T-helper 1 cell treated with Interleukin-12 subunit alpha and Interleukin-12 subunit beta and Interleukin-4 antibody, amounts not matched to agents 30 μg/mL and 1 μg/mL, for 36 hours (primary cell): ENCODE measurements at regions not wholly inside any gene's neighbourhood (a gene's known extent, or its start where the extent isn't known, plus 50 kb on each side); places are given as distances from the start of the nearest gene placed in this dataset.

ENCODE experiments used
- H3K27ac Mint-ChIP-seq: one replicate; pipeline ENCODE4 v1.8.0; 2021; ENCODE audit warnings: mild to moderate bottlenecking, mixed read lengths
- H3K27me3 Mint-ChIP-seq: one replicate; pipeline ENCODE4 v1.8.0; 2021; ENCODE audit warnings: low read depth, mixed read lengths
- H3K36me3 Mint-ChIP-seq: one replicate; pipeline ENCODE4 v1.8.0; 2021; ENCODE audit warnings: low read depth, mixed read lengths
- H3K4me1 Mint-ChIP-seq: one replicate; pipeline ENCODE4 v1.8.0; 2021; ENCODE audit warnings: low read depth, mixed read lengths
- H3K4me3 Mint-ChIP-seq: one replicate; pipeline ENCODE4 v1.8.0; 2021; ENCODE audit warnings: mild to moderate bottlenecking, moderate library complexity, mixed read lengths
- H3K9me3 Mint-ChIP-seq: one replicate; pipeline ENCODE4 v1.8.0; 2021; ENCODE audit warnings: mixed read lengths

- no peak overlapping the region for H3K27ac Mint-ChIP-seq
- H3K36me3 Mint-ChIP-seq: no peaks in the 10 kb centered on the region
- H3K4me3 Mint-ChIP-seq: no peak overlapping the region
- no peaks in the 10 kb centered on the region for H3K27me3 Mint-ChIP-seq
- no peaks in the 10 kb centered on the region for H3K9me3 Mint-ChIP-seq
- H3K4me1 Mint-ChIP-seq: no peaks in the 10 kb centered on the region
Measured at GRCh38 chr18:77910347-77910746, 660.7 kb downstream of the GALR1 start.

GRCh38 chr18:77911971-77912605 is 662.4 kb downstream of the GALR1 start:
- Mint-ChIP-seq H3K4me1 (no peaks in the 10 kb centered on the region), H3K27me3 (no peaks in the 10 kb centered on the region), H3K9me3 (no peaks in the 10 kb centered on the region), H3K4me3 (no peak overlapping the region), H3K27ac (no peak overlapping the region), H3K36me3 (no peaks in the 10 kb centered on the region)

GRCh38 chr18:77918730-77919129 is 669.1 kb downstream of the GALR1 start:
- Mint-ChIP-seq H3K4me1 (no peaks in the 10 kb centered on the region), H3K27ac (no peak overlapping the region), H3K27me3 (no peaks in the 10 kb centered on the region), H3K36me3 (no peaks in the 10 kb centered on the region), H3K9me3 (no peaks in the 10 kb centered on the region), H3K4me3 (no peak overlapping the region)

GRCh38 chr18:77919923-77920322 is 670.3 kb downstream of the GALR1 start:
- Mint-ChIP-seq H3K4me3 (no peak overlapping the region), H3K4me1 (no peaks in the 10 kb centered on the region), H3K27ac (no peak overlapping the region), H3K36me3 (no peaks in the 10 kb centered on the region), H3K27me3 (no peaks in the 10 kb centered on the region), H3K9me3 (no peaks in the 10 kb centered on the region)

GRCh38 chr18:77935342-77935741 is 685.7 kb downstream of the GALR1 start:
- H3K36me3 Mint-ChIP-seq: no peaks in the 10 kb centered on the region
- H3K4me1 Mint-ChIP-seq: no peaks in the 10 kb centered on the region
- H3K27ac Mint-ChIP-seq: no peak overlapping the region
- no peak overlapping the region for H3K4me3 Mint-ChIP-seq
- H3K9me3 Mint-ChIP-seq: peaks cover 4% of the 10 kb centered on the region
- H3K27me3 Mint-ChIP-seq: no peaks in the 10 kb centered on the region

GRCh38 chr18:77940566-77940965 is 690.9 kb downstream of the GALR1 start:
- peaks cover 2% of the 10 kb centered on the region for H3K9me3 Mint-ChIP-seq
- H3K27me3 Mint-ChIP-seq: no peaks in the 10 kb centered on the region
- no peak overlapping the region for H3K4me3 Mint-ChIP-seq
- H3K36me3 Mint-ChIP-seq: no peaks in the 10 kb centered on the region
- no peaks in the 10 kb centered on the region for H3K4me1 Mint-ChIP-seq
- no peak overlapping the region for H3K27ac Mint-ChIP-seq

GRCh38 chr18:77944533-77944932 is 694.9 kb downstream of the GALR1 start:
- Mint-ChIP-seq H3K27me3 (no peaks in the 10 kb centered on the region), H3K36me3 (no peaks in the 10 kb centered on the region), H3K4me3 (no peak overlapping the region), H3K9me3 (no peaks in the 10 kb centered on the region), H3K4me1 (no peaks in the 10 kb centered on the region), H3K27ac (no peak overlapping the region)

GRCh38 chr18:77948567-77948966 is 698.9 kb downstream of the GALR1 start:
- H3K9me3 Mint-ChIP-seq: peaks cover 6% of the 10 kb centered on the region
- H3K27ac Mint-ChIP-seq: no peak overlapping the region
- no peaks in the 10 kb centered on the region for H3K36me3 Mint-ChIP-seq
- no peaks in the 10 kb centered on the region for H3K4me1 Mint-ChIP-seq
- no peak overlapping the region for H3K4me3 Mint-ChIP-seq
- no peaks in the 10 kb centered on the region for H3K27me3 Mint-ChIP-seq

- Mint-ChIP-seq H3K27ac (no peak overlapping the region), H3K4me1 (no peaks in the 10 kb centered on the region), H3K27me3 (no peaks in the 10 kb centered on the region), H3K36me3 (no peaks in the 10 kb centered on the region), H3K9me3 (peaks cover 6% of the 10 kb centered on the region), H3K4me3 (no peak overlapping the region)
Measured at GRCh38 chr18:77949355-77949973, 699.8 kb downstream of the GALR1 start.

- Mint-ChIP-seq H3K9me3 (peaks cover 17% of the 10 kb centered on the region), H3K27me3 (no peaks in the 10 kb centered on the region), H3K4me1 (no peaks in the 10 kb centered on the region), H3K36me3 (no peaks in the 10 kb centered on the region), H3K27ac (no peak overlapping the region), H3K4me3 (no peak overlapping the region)
Measured at GRCh38 chr18:77959248-77959647, 709.6 kb downstream of the GALR1 start.

- H3K27ac Mint-ChIP-seq: no peak overlapping the region
Measured at GRCh38 chr18:77960791-77961410, 711.3 kb downstream of the GALR1 start.

GRCh38 chr18:77967071-77967470 is 717.4 kb downstream of the GALR1 start:
- Mint-ChIP-seq H3K27ac (no peak overlapping the region), H3K4me3 (no peak overlapping the region), H3K36me3 (no peaks in the 10 kb centered on the region), H3K4me1 (no peaks in the 10 kb centered on the region), H3K9me3 (no peaks in the 10 kb centered on the region), H3K27me3 (no peaks in the 10 kb centered on the region)

More at GRCh38 chr18:77960791-77961410, 711.3 kb downstream of the GALR1 start:
- Mint-ChIP-seq H3K9me3 (peaks cover 17% of the 10 kb centered on the region), H3K27me3 (no peaks in the 10 kb centered on the region), H3K36me3 (no peaks in the 10 kb centered on the region), H3K4me3 (no peak overlapping the region), H3K4me1 (no peaks in the 10 kb centered on the region)

GRCh38 chr18:77967791-77968190 is 718.1 kb downstream of the GALR1 start:
- no peak overlapping the region for H3K4me3 Mint-ChIP-seq
- H3K36me3 Mint-ChIP-seq: no peaks in the 10 kb centered on the region
- H3K27ac Mint-ChIP-seq: no peak overlapping the region
- H3K4me1 Mint-ChIP-seq: no peaks in the 10 kb centered on the region
- H3K9me3 Mint-ChIP-seq: no peaks in the 10 kb centered on the region
- no peaks in the 10 kb centered on the region for H3K27me3 Mint-ChIP-seq

GRCh38 chr18:77969972-77970371 is 720.3 kb downstream of the GALR1 start:
- H3K9me3 Mint-ChIP-seq: no peaks in the 10 kb centered on the region
- H3K36me3 Mint-ChIP-seq: no peaks in the 10 kb centered on the region
- no peak overlapping the region for H3K27ac Mint-ChIP-seq
- H3K27me3 Mint-ChIP-seq: no peaks in the 10 kb centered on the region
- no peak overlapping the region for H3K4me3 Mint-ChIP-seq
- H3K4me1 Mint-ChIP-seq: no peaks in the 10 kb centered on the region

- H3K27me3 Mint-ChIP-seq: no peaks in the 10 kb centered on the region
- H3K4me1 Mint-ChIP-seq: no peaks in the 10 kb centered on the region
- H3K9me3 Mint-ChIP-seq: peaks cover 2% of the 10 kb centered on the region
- no peaks in the 10 kb centered on the region for H3K36me3 Mint-ChIP-seq
- H3K27ac Mint-ChIP-seq: no peak overlapping the region
- no peak overlapping the region for H3K4me3 Mint-ChIP-seq
Measured at GRCh38 chr18:77970814-77971213, 721.2 kb downstream of the GALR1 start.
